ENCODE measurements at regions not wholly inside any gene's neighbourhood (a gene's known extent, or its start where the extent isn't known, plus 50 kb on each side); places are given as distances from the start of the nearest gene placed in this dataset.

GRCh38 chr9:87301371-87301770 lies 196.3 kb upstream of the DAPK1 start:
- H3K4me1 ChIP-seq (ENCODE audit: control insufficient read depth, extremely low read depth, insufficient read depth, low read length): no peaks in the 10 kb centered on the region
- intact Hi-C loops (cut with micrococcal nuclease): no loop called here
- POLR2A ChIA-PET: no interaction called here
- H3K27me3 ChIP-seq (ENCODE audit: control insufficient read depth in 2 of 2, insufficient read depth in 2 of 2, low read length in 2 of 2): no peaks in the 10 kb centered on the region
- no peaks in the 10 kb centered on the region for H3K79me2 ChIP-seq (ENCODE audit: control insufficient read depth, insufficient read depth, low read length)
- dilution Hi-C loops (cut with MboI; ENCODE audit: extremely low pct_ligation_motif_present, low sequenced_read_pairs): no loop called here
- no peaks in the 10 kb centered on the region for H3K9me1 ChIP-seq (replicated peaks; ENCODE audit: control insufficient read depth, extremely low read depth, insufficient read depth, low read length)
- no peaks in the 10 kb centered on the region for H3K9me3 ChIP-seq (replicated peaks; ENCODE audit: control insufficient read depth, insufficient read depth, low read length)
- no peak for TF ChIP-seq FOS (IDR thresholded peaks at IDR 0.05; ENCODE audit: borderline replicate concordance, insufficient read depth, low read length)
- TF ChIP-seq MAX (IDR thresholded peaks at IDR 0.05; ENCODE audit: insufficient read depth, insufficient read length): no peak
- no peak for TF ChIP-seq JUN (IDR thresholded peaks at IDR 0.05; ENCODE audit: borderline replicate concordance, insufficient read depth, insufficient read length, low read depth)
- no peak for TF ChIP-seq POLR2AphosphoS5 (IDR thresholded peaks at IDR 0.05; ENCODE audit: insufficient read depth, low read depth, low read length)
- no peak for TF ChIP-seq GATA2 (IDR thresholded peaks at IDR 0.05; ENCODE audit: insufficient read depth, insufficient read length, low read depth, low read length)
- TF ChIP-seq POLR2A (IDR thresholded peaks at IDR 0.05; ENCODE audit: low read depth, low read length): no peak
- no peak for TF ChIP-seq MYC (IDR thresholded peaks at IDR 0.05; ENCODE audit: low read depth, low read length)
- no peak for TF ChIP-seq EZH2 (IDR thresholded peaks at IDR 0.05; ENCODE audit: borderline replicate concordance, low read depth, low read length, severe bottlenecking)
- TF ChIP-seq CTCF (IDR thresholded peaks at IDR 0.05; ENCODE audit: extremely low read depth in 1 of 2, insufficient read depth in 1 of 2, low read depth in 1 of 2, low read length in 2 of 2): no peak
- H3K27ac ChIP-seq (ENCODE audit: insufficient read depth, low read depth, low read length): no peak overlapping the region
- H3K36me3 ChIP-seq (ENCODE audit: control insufficient read depth in 2 of 2, extremely low read depth in 1 of 2, insufficient read depth in 2 of 2, low read length in 2 of 2): no peaks in the 10 kb centered on the region
- CTCF ChIA-PET: interaction anchor here (1.3 kb wide), 1 partner anchor 868 kb away, joined by 3 read pairs; no protein-coding TSS in a partner anchor
- no peaks in the 10 kb centered on the region for H4K20me1 ChIP-seq (replicated peaks; ENCODE audit: control insufficient read depth, extremely low read depth, insufficient read depth, low read length)
- BruUV-seq (replicated peaks): no TSS peak
- DNase-seq (ENCODE audit: low read depth, low spot score) (no peak), FAIRE-seq (no peak)
- no peak overlapping the region for H3K4me2 ChIP-seq (ENCODE audit: insufficient read depth, low read length)
- H3K4me3 ChIP-seq (replicated peaks in 1 of 3; ENCODE audit: insufficient read depth in 1 of 3, low read depth in 1 of 3, low read length in 3 of 3): no peak overlapping the region
- H2AFZ ChIP-seq (ENCODE audit: low read depth, low read length): no peak overlapping the region
- H3K9ac ChIP-seq (replicated peaks; ENCODE audit: extremely low read depth, insufficient read depth, low read length): no peak overlapping the region

Measured in endothelial cell of umbilical vein (primary cell).